IMR-90 (cell line): ENCODE measurements at regions not wholly inside any gene's neighbourhood (a gene's known extent, or its start where the extent isn't known, plus 50 kb on each side); places are given as distances from the start of the nearest gene placed in this dataset.

Source experiments
- ATAC-seq: fragments of 200-7000 bp; cut with Tn5 transposase; 2 replicates; pipeline ENCODE4 v1.9.1; 2020; ENCODE audit warnings: low read depth, mild to moderate bottlenecking, moderate library complexity
- BruUV-seq: library from RNA; stranded (reverse); fragments of 400-500 nt; replicated peaks from 2 replicates; lab custom pipeline; 2021; lab: Mats Ljungman, UMichigan
- CTCF ChIA-PET: fragments of 300-600 bp; formaldehyde crosslinking; extraction: SDS; loops from one replicate; lab custom pipeline; 2021; ENCODE audit warnings: antibody characterized with exemption; lab: Yijun Ruan, JAX
- POLR2A ChIA-PET: fragments of 300-600 bp; sonication (Branson Sonifier 250); formaldehyde crosslinking; loops from one replicate; lab custom pipeline; 2022; ENCODE audit warnings: antibody characterized with exemption; ENCODE audit not compliant: unreplicated experiment; lab: Charles Lee
- DNase-seq: peaks from one replicate; pipeline ENCODE4 v3.0.0; 2013
- H2AFZ ChIP-seq: replicated peaks from 2 replicates; pipeline ENCODE3; 2013; ENCODE audit warnings: low read length, mild to moderate bottlenecking; ENCODE audit not compliant: poor library complexity
- H2AK5ac ChIP-seq: 2 replicates; pipeline ENCODE4 v1.6.1; 2013; ENCODE audit warnings: low read depth, low read length, inconsistent platforms
- H2AK9ac ChIP-seq: replicated peaks from 2 replicates; pipeline ENCODE3; 2013; ENCODE audit warnings: mild to moderate bottlenecking, low read depth, low read length, moderate library complexity; ENCODE audit not compliant: poor library complexity
- H2BK120ac ChIP-seq: 2 replicates; pipeline ENCODE4 v1.6.1; 2013; ENCODE audit warnings: low read depth, low read length, inconsistent platforms
- H2BK15ac ChIP-seq: 3 replicates; pipeline ENCODE4 v1.6.1; 2013; ENCODE audit warnings: low read depth, low read length, inconsistent platforms
- H2BK20ac ChIP-seq: 2 replicates; pipeline ENCODE4 v1.6.1; 2013; ENCODE audit warnings: low read depth, mild to moderate bottlenecking, inconsistent platforms, low read length, moderate library complexity
- H2BK5ac ChIP-seq: 2 replicates; pipeline ENCODE4 v1.6.1; 2013; ENCODE audit warnings: mild to moderate bottlenecking, low read depth, low read length, inconsistent platforms; ENCODE audit not compliant: poor library complexity, severe bottlenecking
- H3K14ac ChIP-seq: replicated peaks from 2 replicates; pipeline ENCODE4 v1.6.1; 2013; ENCODE audit warnings: low read depth, low read length, inconsistent platforms
- H3K18ac ChIP-seq: 2 replicates; pipeline ENCODE4 v1.6.1; 2013; ENCODE audit warnings: low read depth, low read length, control low read depth
- H3K23ac ChIP-seq: 2 replicates; pipeline ENCODE4 v1.6.1; 2013; ENCODE audit warnings: low read depth, low read length, inconsistent platforms
- H3K27ac ChIP-seq: 2 replicates; pipeline ENCODE4 v1.5.1; 2013; ENCODE audit warnings: mild to moderate bottlenecking, control low read depth, low read length; ENCODE audit not compliant: insufficient read depth
- H3K27me3 ChIP-seq: 2 replicates; pipeline ENCODE4 v1.6.1; 2013; ENCODE audit warnings: low read length; ENCODE audit not compliant: control insufficient read depth, insufficient read depth
- H3K36me3 ChIP-seq: 2 replicates; pipeline ENCODE4 v1.6.1; 2013; ENCODE audit warnings: low read length, mixed read lengths; ENCODE audit not compliant: control insufficient read depth, insufficient read depth
- H3K4ac ChIP-seq: 2 replicates; pipeline ENCODE4 v1.6.1; 2013; ENCODE audit warnings: low read depth, low read length, inconsistent platforms
- H3K4me1 ChIP-seq: 2 replicates; pipeline ENCODE4 v1.6.1; 2013; ENCODE audit warnings: low read length, mixed read lengths; ENCODE audit not compliant: control insufficient read depth, insufficient read depth
- H3K4me2 ChIP-seq: 2 replicates; pipeline ENCODE4 v1.6.1; 2013; ENCODE audit warnings: low read depth, mild to moderate bottlenecking, control low read depth, low read length, moderate library complexity
- H3K4me3 ChIP-seq: 2 replicates; pipeline ENCODE4 v1.5.1; 2013; ENCODE audit warnings: low read depth, mild to moderate bottlenecking, control low read depth, low read length, moderate library complexity; ENCODE audit not compliant: insufficient read depth
- H3K56ac ChIP-seq: 2 replicates; pipeline ENCODE4 v1.6.1; 2013; ENCODE audit warnings: low read length, inconsistent platforms; ENCODE audit not compliant: insufficient read depth; ENCODE audit errors: extremely low read depth
- H3K79me1 ChIP-seq, 2 experiments: 2 replicates each; pipeline ENCODE4 v1.6.1; 2013; ENCODE audit warnings: low read length in 2 of 2, inconsistent platforms in 1 of 2, low read depth in 1 of 2
- H3K9ac ChIP-seq: 2 replicates; pipeline ENCODE4 v1.6.1; 2013; ENCODE audit warnings: low read depth, low read length, control low read depth
- H3K9me1 ChIP-seq: 2 replicates; pipeline ENCODE4 v1.6.1; 2013; ENCODE audit warnings: low read length, inconsistent platforms; ENCODE audit not compliant: insufficient read depth
- H3K9me3 ChIP-seq: 2 replicates; pipeline ENCODE4 v1.6.1; 2013; ENCODE audit warnings: low read length; ENCODE audit not compliant: control insufficient read depth, insufficient read depth
- H4K20me1 ChIP-seq: 2 replicates; pipeline ENCODE4 v1.6.1; 2013; ENCODE audit warnings: low read length, inconsistent platforms; ENCODE audit not compliant: insufficient read depth
- H4K5ac ChIP-seq: 2 replicates; pipeline ENCODE4 v1.6.1; 2013; ENCODE audit warnings: mild to moderate bottlenecking, low read depth, low read length, control low read depth
- H4K8ac ChIP-seq, 2 experiments: 2 replicates each; pipeline ENCODE4 v1.6.1; 2013; ENCODE audit warnings: low read depth in 2 of 2, low read length in 2 of 2, control low read depth in 1 of 2, inconsistent platforms in 1 of 2
- H4K91ac ChIP-seq: 2 replicates; pipeline ENCODE4 v1.6.1; 2013; ENCODE audit warnings: low read depth, low read length, inconsistent platforms; ENCODE audit not compliant: insufficient read depth
- BHLHE40 ChIP-seq: fragments of 150-350 bp; IDR thresholded peaks from 2 replicates; pipeline ENCODE4 v1.6.1; 2016; ENCODE audit warnings: mild to moderate bottlenecking, low read depth, low read length
- CEBPB ChIP-seq: IDR thresholded peaks from 2 replicates; pipeline ENCODE4 v1.6.1; 2012; ENCODE audit warnings: low read depth, low read length, improper control_type of control experiment
- FOS ChIP-seq: fragments of 150-350 bp; IDR thresholded peaks from 2 replicates; pipeline ENCODE4 v1.6.1; 2016; ENCODE audit warnings: low read depth, low read length
- MAFK ChIP-seq: IDR thresholded peaks from 2 replicates; pipeline ENCODE4 v1.6.1; 2012; ENCODE audit warnings: low read depth, low read length, improper control_type of control experiment
- RAD21 ChIP-seq: IDR thresholded peaks from 2 replicates; pipeline ENCODE4 v1.6.1; 2012; ENCODE audit warnings: low read length, improper control_type of control experiment
- RCOR1 ChIP-seq: IDR thresholded peaks from 2 replicates; pipeline ENCODE4 v1.6.1; 2012; ENCODE audit warnings: mild to moderate bottlenecking, low read length, improper control_type of control experiment; ENCODE audit not compliant: insufficient replicate concordance
- WGBS, 2 experiments: methylation state at CpG; one replicate each; pipeline versions ENCODE4 v1.1.5 to v1.1.7; 2013; ENCODE audit warnings: missing lambda C conversion rate in 2 of 2; ENCODE audit not compliant: insufficient read length in 1 of 2; ENCODE audit errors: extremely low coverage in 2 of 2; 5-methylcytosine and 5-hydroxymethylcytosine counted together
- dilution Hi-C: fragments of 300-500 bp; cut with HindIII; formaldehyde crosslinking; loops from one replicate; pipeline ENCODE4 v1.14.3; 2018; ENCODE audit warnings: low sequenced_read_pairs; ENCODE audit not compliant: unreplicated experiment
- in situ Hi-C: fragments of 300-500 bp; cut with MboI; formaldehyde crosslinking; loops from 3 replicates; pipeline ENCODE4 v1.14.3; 2019; ENCODE audit warnings: low sequenced_read_pairs, inconsistent platforms, mixed read lengths
- intact Hi-C: fragments of 100-400 bp; cut with micrococcal nuclease; formaldehyde crosslinking; loops from 2 replicates; pipeline ENCODE4 v1.10.0; 2022

GRCh38 chr3:153463895-153464294 is 301.9 kb downstream of the RAP2B start:
- H3K9ac ChIP-seq: no peak overlapping the region
- no peak overlapping the region for H4K5ac ChIP-seq
- no peak overlapping the region for H3K56ac ChIP-seq
- no peaks in the 10 kb centered on the region for H3K36me3 ChIP-seq
- intact Hi-C loops: no loop called here
- H3K4ac ChIP-seq: no peak overlapping the region
- H3K14ac ChIP-seq: no peak overlapping the region
- no peak overlapping the region for H3K27ac ChIP-seq
- CTCF ChIA-PET: no interaction called here
- no peaks in the 10 kb centered on the region for H3K4me1 ChIP-seq
- H3K27me3 ChIP-seq: no peaks in the 10 kb centered on the region
- H3K4me2 ChIP-seq: no peak overlapping the region
- TF ChIP-seq MAFK: no peak
- TF ChIP-seq CEBPB: no peak
- TF ChIP-seq FOS: no peak
- no peak for TF ChIP-seq RCOR1
- no peak for TF ChIP-seq BHLHE40
- no peak for TF ChIP-seq RAD21
- POLR2A ChIA-PET: no interaction called here
- no peak overlapping the region for H3K23ac ChIP-seq
- no peak overlapping the region for H2BK5ac ChIP-seq
- H2AFZ ChIP-seq: no peak overlapping the region
- no peak overlapping the region for H2AK9ac ChIP-seq
- H4K8ac ChIP-seq: no peak overlapping the region
- H2BK20ac ChIP-seq: no peak overlapping the region
- H2BK120ac ChIP-seq: no peak overlapping the region
- H2BK15ac ChIP-seq: no peak overlapping the region
- H3K4me3 ChIP-seq: no peak overlapping the region
- H2AK5ac ChIP-seq: no peak overlapping the region
- no TSS peak for BruUV-seq
- H3K9me3 ChIP-seq: no peaks in the 10 kb centered on the region
- WGBS, 2 experiments: no CpG with 5 or more reads among the region's 3 CpGs
- in situ Hi-C loops: no loop called here
- dilution Hi-C loops: no loop called here
- H3K79me1 ChIP-seq: no peaks in the 10 kb centered on the region
- DNase-seq (no peak), ATAC-seq (no peak)
- H3K9me1 ChIP-seq: no peaks in the 10 kb centered on the region
- no peak overlapping the region for H4K91ac ChIP-seq
- H3K18ac ChIP-seq: no peak overlapping the region
- no peaks in the 10 kb centered on the region for H4K20me1 ChIP-seq
